CD4-positive, CD25-positive, alpha-beta regulatory T cell (primary cell): ENCODE measurements at regions not wholly inside any gene's neighbourhood (a gene's known extent, or its start where the extent isn't known, plus 50 kb on each side); places are given as distances from the start of the nearest gene placed in this dataset.

Experiments used
- ATAC-seq, 2 donors: fragments of 150-1000 bp; cut with Tn5 transposase; one replicate each; pipeline ENCODE4 v1.10.0; 2021; ENCODE audit warnings: low read depth in 2 of 2, moderate number of reproducible peaks in 2 of 2, moderate library complexity in 1 of 2
- DNase-seq, 3 donors: peaks; one replicate each; pipeline versions ENCODE4 v3.0.0 to v3.0.0-alpha.2; 2012 to 2022; ENCODE audit warnings: mixed read lengths in 1 of 3
- H3K27ac ChIP-seq: one replicate; pipeline ENCODE4 v1.7.0; 2013; ENCODE audit warnings: mild to moderate bottlenecking, low read length; ENCODE audit not compliant: insufficient read depth, poor library complexity, severe bottlenecking
- H3K27me3 ChIP-seq: one replicate; pipeline ENCODE4 v1.7.0; 2013; ENCODE audit warnings: low read length; ENCODE audit not compliant: control insufficient read depth, insufficient read depth
- H3K36me3 ChIP-seq: one replicate; pipeline ENCODE4 v1.7.0; 2013; ENCODE audit warnings: mild to moderate bottlenecking, low read length, moderate library complexity; ENCODE audit not compliant: control insufficient read depth, insufficient read depth
- H3K4me1 ChIP-seq: 2 replicates; pipeline ENCODE4 v1.7.0; 2013; ENCODE audit warnings: mild to moderate bottlenecking, low read length; ENCODE audit not compliant: insufficient read depth, control insufficient read depth, poor library complexity, severe bottlenecking
- H3K4me3 ChIP-seq: one replicate; pipeline ENCODE4 v1.7.0; 2013; ENCODE audit warnings: low read depth, mild to moderate bottlenecking, low read length, moderate library complexity
- H3K9me3 ChIP-seq, 2 experiments: 1 replicate in 1 of 2; 2 replicates in 1 of 2; pipeline ENCODE4 v1.7.0; 2013; ENCODE audit warnings: low read length in 2 of 2, mild to moderate bottlenecking in 1 of 2, moderate library complexity in 1 of 2; ENCODE audit not compliant: control insufficient read depth in 2 of 2
- H3K27ac Mint-ChIP-seq, 3 donors: one replicate each; pipeline ENCODE4 v1.8.0; 2020 to 2022; ENCODE audit warnings: mild to moderate bottlenecking in 3 of 3, mixed read lengths in 3 of 3, moderate library complexity in 2 of 3
- H3K27me3 Mint-ChIP-seq: one replicate; pipeline ENCODE4 v1.8.0; 2022; ENCODE audit warnings: mild to moderate bottlenecking, mixed read lengths
- H3K36me3 Mint-ChIP-seq: one replicate; pipeline ENCODE4 v1.8.0; 2020; ENCODE audit warnings: mixed read lengths
- H3K4me1 Mint-ChIP-seq, 4 donors: one replicate each; pipeline ENCODE4 v1.8.0; 2020 to 2022; ENCODE audit warnings: mixed read lengths in 4 of 4, mild to moderate bottlenecking in 1 of 4
- H3K4me3 Mint-ChIP-seq, 4 donors: one replicate each; pipeline ENCODE4 v1.8.0; 2020 to 2022; ENCODE audit warnings: mild to moderate bottlenecking in 4 of 4, mixed read lengths in 4 of 4, moderate library complexity in 3 of 4
- H3K9me3 Mint-ChIP-seq, 7 donors: one replicate each; pipeline ENCODE4 v1.8.0; 2020 to 2022; ENCODE audit warnings: mixed read lengths in 7 of 7, mild to moderate bottlenecking in 3 of 7, moderate library complexity in 2 of 7

GRCh38 chr9:103997856-103998370 is 96.2 kb upstream of the SMC2 start:
- Histone ChIP-seq H3K27me3 (no peaks in the 10 kb centered on the region), H3K4me3 (no peak overlapping the region), H3K27ac (no peak overlapping the region), H3K36me3 (no peaks in the 10 kb centered on the region), H3K4me1 (no peaks in the 10 kb centered on the region), H3K9me3 (no peaks in the 10 kb centered on the region)
- H3K4me3 Mint-ChIP-seq: no peak overlapping the region
- H3K4me1 Mint-ChIP-seq: no peaks in the 10 kb centered on the region
- no peak overlapping the region for H3K27ac Mint-ChIP-seq
- peaks cover 0 to 2% (median 0%) of the 10 kb centered on the region in 7 donors for H3K9me3 Mint-ChIP-seq
- no peak for DNase-seq
- no peak for ATAC-seq
- no peaks in the 10 kb centered on the region for H3K36me3 Mint-ChIP-seq
- H3K27me3 Mint-ChIP-seq: no peaks in the 10 kb centered on the region

- Histone ChIP-seq H3K4me1 (no peaks in the 10 kb centered on the region), H3K27ac (no peak overlapping the region), H3K9me3 (no peaks in the 10 kb centered on the region), H3K27me3 (no peaks in the 10 kb centered on the region), H3K36me3 (no peaks in the 10 kb centered on the region), H3K4me3 (no peak overlapping the region)
- Mint-ChIP-seq H3K4me1 (no peaks in the 10 kb centered on the region), H3K9me3 (peaks cover 0 to 2% (median 0%) of the 10 kb centered on the region in 7 donors), H3K27ac (no peak overlapping the region), H3K36me3 (no peaks in the 10 kb centered on the region), H3K4me3 (no peak overlapping the region), H3K27me3 (no peaks in the 10 kb centered on the region)
- ATAC-seq (no peak), DNase-seq (no peak)
Measured at GRCh38 chr9:103999375-104000062, 94.6 kb upstream of the SMC2 start.

DNA sequence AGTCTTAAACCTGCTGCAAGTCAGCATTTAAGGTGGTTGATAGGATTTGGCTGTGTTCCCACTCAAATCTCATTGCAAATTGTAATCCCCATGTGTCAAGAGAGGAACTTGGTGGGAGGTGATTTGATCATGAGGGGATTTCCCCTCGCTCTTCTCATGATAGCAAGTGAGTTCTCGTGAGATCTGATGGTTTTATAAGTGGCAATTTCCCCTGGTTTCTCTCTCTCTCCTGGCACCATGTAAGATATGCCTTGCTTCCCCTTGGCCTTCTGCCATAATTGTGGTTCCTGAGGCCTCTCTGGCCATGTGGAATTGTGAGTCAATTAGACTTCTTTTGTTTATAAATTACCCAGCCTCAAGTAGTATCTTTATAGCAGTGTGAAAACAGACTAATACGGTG is 84.3 kb upstream of the SMC2 start:
- Mint-ChIP-seq H3K4me3 (no peak overlapping the region), H3K27me3 (no peaks in the 10 kb centered on the region), H3K27ac (no peak overlapping the region)

DNA sequence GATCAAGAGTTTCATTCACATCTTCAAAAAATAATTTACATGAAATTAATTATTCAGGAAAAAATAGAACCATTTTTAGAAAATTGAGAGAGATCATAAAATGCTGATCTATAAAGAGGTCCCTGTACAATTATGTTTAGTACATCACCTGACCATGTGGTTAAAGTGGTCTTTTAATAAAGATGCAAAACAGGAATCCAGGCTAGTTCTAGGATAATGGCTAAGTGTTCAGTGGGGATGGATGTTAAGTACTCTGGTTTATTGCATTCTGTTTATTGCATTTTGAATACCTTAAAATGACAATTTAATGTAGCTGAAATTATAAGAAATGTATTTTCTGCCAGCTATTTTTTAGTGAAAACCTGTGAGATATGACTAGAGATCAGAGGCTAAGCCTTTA is 72.0 kb upstream of the SMC2 start:
- peaks cover 5% of the 10 kb centered on the region for H3K27me3 Mint-ChIP-seq
- no peaks in the 10 kb centered on the region for H3K9me3 ChIP-seq
- no peaks in the 10 kb centered on the region for H3K27me3 ChIP-seq
- no peaks in the 10 kb centered on the region for H3K36me3 ChIP-seq
- no peak overlapping the region for H3K4me3 Mint-ChIP-seq
- no peak overlapping the region for H3K27ac ChIP-seq
- no peak overlapping the region for H3K27ac Mint-ChIP-seq
- H3K9me3 Mint-ChIP-seq: peaks cover 0 to 3% (median 0%) of the 10 kb centered on the region in 7 donors
- no peak for DNase-seq
- H3K36me3 Mint-ChIP-seq: no peaks in the 10 kb centered on the region
- H3K4me1 Mint-ChIP-seq: peaks cover 0 to 6% (median under 1%) of the 10 kb centered on the region in 4 donors
- ATAC-seq: no peak
- no peaks in the 10 kb centered on the region for H3K4me1 ChIP-seq
- no peak overlapping the region for H3K4me3 ChIP-seq

More for the DNA sequence above, 84.3 kb upstream of the SMC2 start:
- Mint-ChIP-seq H3K4me1 (no peaks in the 10 kb centered on the region), H3K36me3 (no peaks in the 10 kb centered on the region), H3K9me3 (no peaks in the 10 kb centered on the region)
- Histone ChIP-seq H3K27me3 (no peaks in the 10 kb centered on the region), H3K27ac (no peak overlapping the region), H3K36me3 (no peaks in the 10 kb centered on the region), H3K9me3 (no peaks in the 10 kb centered on the region), H3K4me1 (no peaks in the 10 kb centered on the region), H3K4me3 (no peak overlapping the region)
- DNase-seq: no peak
- no peak for ATAC-seq

DNA sequence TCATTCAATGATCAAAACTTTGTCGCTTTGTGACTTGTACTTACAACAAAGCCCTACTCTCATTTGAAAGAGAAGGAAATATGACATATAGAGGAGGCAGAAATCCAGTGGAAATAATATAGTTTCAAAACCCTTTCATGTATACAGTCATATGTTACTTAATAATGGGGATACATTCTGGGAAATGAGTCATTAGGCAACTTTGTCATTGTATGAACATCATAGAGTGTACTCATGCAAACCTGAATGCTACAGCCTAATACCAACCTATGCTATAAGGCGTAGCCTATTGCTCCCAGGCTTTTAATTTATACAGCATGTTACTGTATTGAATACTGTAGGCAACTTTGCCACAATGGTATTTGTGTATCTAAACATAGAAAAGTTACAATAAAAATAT is 69.0 kb upstream of the SMC2 start:
- DNase-seq: no peak
- no peaks in the 10 kb centered on the region for H3K36me3 ChIP-seq
- Mint-ChIP-seq H3K4me3 (no peak overlapping the region), H3K9me3 (peaks cover 0 to 3% (median 0%) of the 10 kb centered on the region in 7 donors), H3K36me3 (no peaks in the 10 kb centered on the region), H3K4me1 (peaks cover 8 to 20% (median 9%) of the 10 kb centered on the region in 4 donors), H3K27me3 (peaks cover 5% of the 10 kb centered on the region), H3K27ac (no peak overlapping the region)
- ATAC-seq: no peak
- H3K27ac ChIP-seq: no peak overlapping the region
- no peaks in the 10 kb centered on the region for H3K27me3 ChIP-seq
- H3K4me1 ChIP-seq: no peaks in the 10 kb centered on the region
- no peaks in the 10 kb centered on the region for H3K9me3 ChIP-seq
- no peak overlapping the region for H3K4me3 ChIP-seq

DNA sequence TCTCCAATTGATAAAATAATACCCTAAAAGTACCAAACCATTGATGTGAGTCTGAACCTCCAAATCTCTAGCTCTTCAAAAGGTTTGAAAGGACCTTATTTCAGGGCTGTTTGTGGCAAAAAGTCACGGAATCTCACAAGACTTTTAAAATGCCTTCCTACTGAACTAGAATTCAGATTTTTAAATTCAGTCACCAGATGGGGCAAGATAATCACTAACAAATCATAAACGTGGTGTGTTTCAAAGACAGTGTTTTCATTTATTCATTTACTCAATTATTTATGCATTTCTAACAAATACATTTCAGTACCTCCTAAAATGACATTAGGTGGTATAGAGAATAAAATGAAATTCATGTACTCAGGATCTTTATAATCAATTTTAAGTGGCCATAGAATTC is 68.2 kb upstream of the SMC2 start:
- no peaks in the 10 kb centered on the region for H3K9me3 ChIP-seq
- no peaks in the 10 kb centered on the region for H3K27me3 ChIP-seq
- peaks cover 0 to 3% (median 0%) of the 10 kb centered on the region in 7 donors for H3K9me3 Mint-ChIP-seq
- no peak overlapping the region for H3K27ac ChIP-seq
- ATAC-seq (no peak), DNase-seq (no peak)
- no peak overlapping the region for H3K4me3 Mint-ChIP-seq
- no peaks in the 10 kb centered on the region for H3K4me1 ChIP-seq
- H3K36me3 ChIP-seq: no peaks in the 10 kb centered on the region
- peaks cover 5% of the 10 kb centered on the region for H3K27me3 Mint-ChIP-seq
- H3K27ac Mint-ChIP-seq: no peak overlapping the region
- no peak overlapping the region for H3K4me3 ChIP-seq
- H3K36me3 Mint-ChIP-seq: no peaks in the 10 kb centered on the region
- H3K4me1 Mint-ChIP-seq: peaks cover 8 to 20% (median 10%) of the 10 kb centered on the region in 4 donors

GRCh38 chr9:104027295-104027694 is 66.8 kb upstream of the SMC2 start:
- Mint-ChIP-seq H3K9me3 (peaks cover 0 to 3% (median 0%) of the 10 kb centered on the region in 7 donors), H3K27ac (no peak overlapping the region), H3K36me3 (no peaks in the 10 kb centered on the region), H3K27me3 (peaks cover 5% of the 10 kb centered on the region), H3K4me1 (peaks cover 8 to 20% (median 10%) of the 10 kb centered on the region in 4 donors), H3K4me3 (no peak overlapping the region)
- ATAC-seq (no peak), DNase-seq (no peak)
- Histone ChIP-seq H3K4me1 (no peaks in the 10 kb centered on the region), H3K9me3 (no peaks in the 10 kb centered on the region), H3K4me3 (no peak overlapping the region), H3K27ac (no peak overlapping the region), H3K36me3 (no peaks in the 10 kb centered on the region), H3K27me3 (no peaks in the 10 kb centered on the region)

- no peaks in the 10 kb centered on the region for H3K4me1 ChIP-seq
- H3K36me3 Mint-ChIP-seq: no peaks in the 10 kb centered on the region
- no peak overlapping the region for H3K27ac ChIP-seq
- H3K27me3 ChIP-seq: no peaks in the 10 kb centered on the region
- DNase-seq: no peak
- H3K27ac Mint-ChIP-seq: peak overlapping the region in 1 of 3 donors; percentile 38
- no peak overlapping the region for H3K4me3 Mint-ChIP-seq
- peaks cover 0 to 3% (median 0%) of the 10 kb centered on the region in 7 donors for H3K9me3 Mint-ChIP-seq
- no peaks in the 10 kb centered on the region for H3K36me3 ChIP-seq
- no peaks in the 10 kb centered on the region for H3K9me3 ChIP-seq
- ATAC-seq: no peak
- no peaks in the 10 kb centered on the region for H3K27me3 Mint-ChIP-seq
- H3K4me3 ChIP-seq: no peak overlapping the region
- H3K4me1 Mint-ChIP-seq: peaks cover 8 to 20% (median 10%) of the 10 kb centered on the region in 4 donors
Measured at GRCh38 chr9:104028827-104029226, 65.3 kb upstream of the SMC2 start.
